Gastroesophageal sphincter (tissue), 3 donors: ENCODE measurements at regions not wholly inside any gene's neighbourhood (a gene's known extent, or its start where the extent isn't known, plus 50 kb on each side); places are given as distances from the start of the nearest gene placed in this dataset.

Experiments
- POLR2AphosphoS5 ChIP-seq: sonication (generic); formaldehyde crosslinking; IDR thresholded peaks from one replicate; pipeline ENCODE4 v1.6.1; 2017; ENCODE audit warnings: antibody characterized with exemption
- TF ChIP-seq, protein P1 (sequence below), 4 experiments: fragments of 200-600 bp in 2 of 4; fragments of 450-650 bp in 2 of 4; sonication (generic) in 1 of 4; IDR thresholded peaks; one replicate each; pipeline ENCODE4 v1.5.1; 2017 to 2019; ENCODE audit warnings: antibody characterized with exemption in 4 of 4, mild to moderate bottlenecking in 2 of 4, moderate library complexity in 2 of 4

DNA sequence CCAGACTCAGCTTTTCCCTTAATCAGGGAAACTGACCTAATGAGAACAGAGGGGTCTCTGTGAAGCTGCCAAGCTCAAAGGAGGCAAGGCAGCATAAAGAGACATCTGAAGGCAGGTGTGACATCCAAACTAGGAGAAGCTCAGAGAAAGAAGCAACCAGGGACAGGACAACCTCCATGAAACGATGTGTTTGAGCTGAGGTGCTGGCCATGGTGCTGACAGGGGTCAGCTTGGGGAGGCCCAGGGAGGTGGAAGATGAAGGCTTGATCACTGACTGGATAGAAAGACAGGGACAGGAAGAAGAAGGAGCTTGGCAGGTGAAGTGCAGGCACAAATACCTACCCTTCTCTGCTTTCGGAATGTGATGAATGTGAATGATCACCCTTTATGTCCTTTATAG, 179.5 kb upstream of the NSMCE3 start:
- no peak for TF ChIP-seq POLR2AphosphoS5
- TF ChIP-seq, protein P1, sequence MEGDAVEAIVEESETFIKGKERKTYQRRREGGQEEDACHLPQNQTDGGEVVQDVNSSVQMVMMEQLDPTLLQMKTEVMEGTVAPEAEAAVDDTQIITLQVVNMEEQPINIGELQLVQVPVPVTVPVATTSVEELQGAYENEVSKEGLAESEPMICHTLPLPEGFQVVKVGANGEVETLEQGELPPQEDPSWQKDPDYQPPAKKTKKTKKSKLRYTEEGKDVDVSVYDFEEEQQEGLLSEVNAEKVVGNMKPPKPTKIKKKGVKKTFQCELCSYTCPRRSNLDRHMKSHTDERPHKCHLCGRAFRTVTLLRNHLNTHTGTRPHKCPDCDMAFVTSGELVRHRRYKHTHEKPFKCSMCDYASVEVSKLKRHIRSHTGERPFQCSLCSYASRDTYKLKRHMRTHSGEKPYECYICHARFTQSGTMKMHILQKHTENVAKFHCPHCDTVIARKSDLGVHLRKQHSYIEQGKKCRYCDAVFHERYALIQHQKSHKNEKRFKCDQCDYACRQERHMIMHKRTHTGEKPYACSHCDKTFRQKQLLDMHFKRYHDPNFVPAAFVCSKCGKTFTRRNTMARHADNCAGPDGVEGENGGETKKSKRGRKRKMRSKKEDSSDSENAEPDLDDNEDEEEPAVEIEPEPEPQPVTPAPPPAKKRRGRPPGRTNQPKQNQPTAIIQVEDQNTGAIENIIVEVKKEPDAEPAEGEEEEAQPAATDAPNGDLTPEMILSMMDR (IDR thresholded peaks at IDR 0.05), result no peak
